Cardiac muscle cell (in vitro differentiated cells and primary cell): ENCODE measurements at regions not wholly inside any gene's neighbourhood (a gene's known extent, or its start where the extent isn't known, plus 50 kb on each side); places are given as distances from the start of the nearest gene placed in this dataset.

Experiments used
- DNase-seq, 2 donors: peaks; one replicate each; pipeline versions ENCODE4 v3.0.0 to v3.0.0-alpha.2; 2010 to 2017; ENCODE audit warnings: low read depth in 1 of 2, low spot score in 1 of 2
- H3K27ac ChIP-seq: fragments of 200-600 bp; sonication (generic); 2 replicates; pipeline ENCODE4 v1.5.1; 2016
- H3K27me3 ChIP-seq: fragments of 200-600 bp; sonication (generic); 2 replicates; pipeline ENCODE4 v1.6.0; 2016; ENCODE audit warnings: control low read depth
- H3K36me3 ChIP-seq: fragments of 200-600 bp; sonication (generic); 2 replicates; pipeline ENCODE4 v1.5.1; 2016; ENCODE audit warnings: control low read depth
- H3K4me1 ChIP-seq: fragments of 200-600 bp; sonication (generic); 2 replicates; pipeline ENCODE4 v1.8.1; 2017; ENCODE audit warnings: low read depth, mild to moderate bottlenecking, mixed run types
- H3K4me3 ChIP-seq: fragments of 200-600 bp; sonication (generic); 2 replicates; pipeline ENCODE4 v1.5.1; 2016; ENCODE audit warnings: mild to moderate bottlenecking
- H3K9me3 ChIP-seq: fragments of 200-600 bp; sonication (generic); 2 replicates; pipeline ENCODE4 v1.5.1; 2017; ENCODE audit warnings: low read depth, mild to moderate bottlenecking, control low read depth
- TF ChIP-seq, protein P1 (sequence below): IDR thresholded peaks from 2 replicates; pipeline ENCODE4 v1.5.1; 2012; ENCODE audit warnings: low read depth, mild to moderate bottlenecking, low read length

DNA sequence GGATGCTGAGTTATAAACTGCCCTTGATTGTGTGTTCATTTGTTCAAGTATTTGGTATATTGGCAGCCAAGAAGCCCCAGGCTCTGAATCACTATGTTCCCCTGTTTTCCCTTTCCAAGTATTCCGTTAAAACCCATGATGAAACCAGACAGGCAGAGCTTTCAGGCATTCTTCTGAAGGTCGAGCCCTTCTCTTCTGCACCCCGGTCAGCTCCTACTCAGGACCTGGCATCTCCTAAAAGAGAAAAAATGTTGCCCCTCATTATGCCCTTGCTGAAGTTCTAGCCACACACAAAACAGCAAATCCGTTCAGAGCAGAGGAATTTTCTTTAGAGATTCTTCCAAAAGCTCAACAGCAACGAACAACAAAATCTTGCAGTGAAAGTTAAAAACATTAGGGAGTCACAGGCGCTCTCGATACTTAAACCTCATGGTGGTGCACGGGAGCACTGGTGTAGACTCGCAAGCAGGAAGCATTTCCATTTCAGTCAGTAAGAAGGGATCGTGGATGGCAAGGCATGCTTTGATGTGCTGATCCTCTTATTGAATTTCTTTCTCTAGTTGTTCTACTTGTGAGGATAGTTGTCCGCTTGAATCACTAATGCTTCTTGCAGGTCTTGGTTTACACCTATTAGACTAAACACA lies 264.9 kb downstream of the SKIDA1 start:
- no peak overlapping the region for H3K27ac ChIP-seq
- no peaks in the 10 kb centered on the region for H3K27me3 ChIP-seq
- H3K9me3 ChIP-seq = no peaks in the 10 kb centered on the region
- DNase-seq = peak in 1 of 2 donors; percentile 38
- TF ChIP-seq, protein P1, sequence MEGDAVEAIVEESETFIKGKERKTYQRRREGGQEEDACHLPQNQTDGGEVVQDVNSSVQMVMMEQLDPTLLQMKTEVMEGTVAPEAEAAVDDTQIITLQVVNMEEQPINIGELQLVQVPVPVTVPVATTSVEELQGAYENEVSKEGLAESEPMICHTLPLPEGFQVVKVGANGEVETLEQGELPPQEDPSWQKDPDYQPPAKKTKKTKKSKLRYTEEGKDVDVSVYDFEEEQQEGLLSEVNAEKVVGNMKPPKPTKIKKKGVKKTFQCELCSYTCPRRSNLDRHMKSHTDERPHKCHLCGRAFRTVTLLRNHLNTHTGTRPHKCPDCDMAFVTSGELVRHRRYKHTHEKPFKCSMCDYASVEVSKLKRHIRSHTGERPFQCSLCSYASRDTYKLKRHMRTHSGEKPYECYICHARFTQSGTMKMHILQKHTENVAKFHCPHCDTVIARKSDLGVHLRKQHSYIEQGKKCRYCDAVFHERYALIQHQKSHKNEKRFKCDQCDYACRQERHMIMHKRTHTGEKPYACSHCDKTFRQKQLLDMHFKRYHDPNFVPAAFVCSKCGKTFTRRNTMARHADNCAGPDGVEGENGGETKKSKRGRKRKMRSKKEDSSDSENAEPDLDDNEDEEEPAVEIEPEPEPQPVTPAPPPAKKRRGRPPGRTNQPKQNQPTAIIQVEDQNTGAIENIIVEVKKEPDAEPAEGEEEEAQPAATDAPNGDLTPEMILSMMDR = no peak
- no peaks in the 10 kb centered on the region for H3K36me3 ChIP-seq
- no peak overlapping the region for H3K4me3 ChIP-seq
- H3K4me1 ChIP-seq = no peaks in the 10 kb centered on the region

DNA sequence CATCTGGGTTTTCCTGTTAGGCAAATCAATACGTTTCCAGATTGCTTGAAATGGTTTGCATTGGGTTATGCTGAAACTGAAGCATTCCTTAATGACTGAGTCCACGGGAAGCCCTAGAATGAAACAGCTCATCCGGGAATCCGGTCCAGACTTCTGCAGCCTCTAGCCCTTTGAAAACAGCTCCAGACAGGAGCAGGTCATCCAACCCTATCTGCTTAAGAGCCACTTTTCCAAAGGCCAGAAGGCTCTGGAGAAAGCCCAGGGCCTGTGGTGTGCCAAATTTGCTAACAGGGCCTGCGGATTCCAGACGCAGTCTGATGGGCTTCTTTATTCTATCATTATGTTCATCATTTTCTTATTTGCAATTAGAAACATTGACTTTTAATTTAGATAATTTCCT lies 265.4 kb downstream of the SKIDA1 start:
- no peaks in the 10 kb centered on the region for H3K4me1 ChIP-seq
- TF ChIP-seq, protein P1 = no peak
- DNase-seq = peak in 1 of 2 donors; percentile 23
- no peak overlapping the region for H3K4me3 ChIP-seq
- H3K27me3 ChIP-seq = no peaks in the 10 kb centered on the region
- no peak overlapping the region for H3K27ac ChIP-seq
- no peaks in the 10 kb centered on the region for H3K36me3 ChIP-seq
- no peaks in the 10 kb centered on the region for H3K9me3 ChIP-seq

DNA sequence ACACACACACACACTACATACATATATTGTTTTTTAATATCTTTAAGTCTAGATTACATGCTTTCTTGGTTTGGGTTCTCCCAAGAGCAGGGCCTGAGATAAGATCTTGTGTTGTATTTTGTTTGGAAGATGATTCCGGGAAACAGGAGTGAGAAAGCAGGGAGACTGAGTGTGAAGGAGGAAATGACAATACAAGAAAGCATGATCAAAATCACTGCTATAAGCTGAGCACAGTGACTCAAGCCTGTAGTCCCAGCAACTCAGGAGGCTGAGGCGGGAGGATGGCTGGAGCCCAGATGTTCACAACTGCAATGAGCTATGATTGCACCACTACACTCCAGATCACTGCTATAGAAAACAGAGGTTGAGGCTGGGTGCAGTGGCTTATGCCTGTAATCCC lies 267.6 kb downstream of the SKIDA1 start:
- H3K27me3 ChIP-seq = no peaks in the 10 kb centered on the region
- H3K4me1 ChIP-seq = no peaks in the 10 kb centered on the region
- TF ChIP-seq, protein P1 = no peak
- H3K9me3 ChIP-seq = no peaks in the 10 kb centered on the region
- DNase-seq = peak in 1 of 2 donors; percentile 48
- no peak overlapping the region for H3K4me3 ChIP-seq
- no peak overlapping the region for H3K27ac ChIP-seq
- H3K36me3 ChIP-seq = no peaks in the 10 kb centered on the region

DNA sequence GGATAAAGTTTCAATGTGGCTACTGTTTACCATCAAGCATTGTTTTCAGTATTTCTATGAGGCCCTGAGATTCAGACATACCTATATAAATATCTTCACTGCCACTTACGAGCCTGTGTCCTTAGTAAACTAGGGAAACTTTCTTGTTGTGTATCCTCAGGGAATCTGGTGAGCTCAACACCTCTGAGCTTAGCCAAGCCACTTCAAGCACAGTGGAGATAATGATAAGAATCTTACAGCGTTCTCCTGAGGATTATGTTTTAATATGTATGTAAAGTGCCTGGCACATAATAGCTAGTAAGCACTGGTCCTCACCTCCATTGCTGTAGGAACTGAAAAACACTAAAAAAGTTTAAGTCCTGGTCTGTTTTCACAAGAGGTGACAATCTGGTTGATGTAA lies 268.3 kb downstream of the SKIDA1 start:
- no peaks in the 10 kb centered on the region for H3K9me3 ChIP-seq
- no peaks in the 10 kb centered on the region for H3K36me3 ChIP-seq
- no peak overlapping the region for H3K4me3 ChIP-seq
- H3K4me1 ChIP-seq = no peaks in the 10 kb centered on the region
- DNase-seq = no peak
- H3K27ac ChIP-seq = no peak overlapping the region
- no peaks in the 10 kb centered on the region for H3K27me3 ChIP-seq
- TF ChIP-seq, protein P1 = no peak

DNA sequence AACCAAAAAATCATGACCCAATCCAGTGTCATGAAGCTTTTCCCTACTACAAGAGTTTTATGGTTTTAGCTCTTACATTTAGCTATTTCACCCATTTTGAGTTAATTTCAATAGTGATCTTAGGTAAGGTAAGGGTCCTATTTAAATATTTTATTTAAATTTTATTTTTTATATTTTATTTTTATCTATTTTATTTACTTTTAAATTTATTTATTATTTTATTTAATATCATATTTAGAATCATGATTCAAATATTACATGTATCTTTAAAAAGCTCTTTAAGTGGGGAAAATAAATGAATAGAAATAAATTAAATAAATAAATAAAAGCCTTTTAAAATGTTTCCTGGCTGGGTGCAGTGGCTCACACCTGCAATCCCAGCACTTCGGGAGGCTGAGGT lies 276.0 kb downstream of the SKIDA1 start:
- Histone ChIP-seq H3K9me3 (no peaks in the 10 kb centered on the region), H3K27ac (no peak overlapping the region), H3K36me3 (no peaks in the 10 kb centered on the region), H3K4me1 (no peaks in the 10 kb centered on the region), H3K4me3 (no peak overlapping the region), H3K27me3 (no peaks in the 10 kb centered on the region)
- DNase-seq = no peak
- TF ChIP-seq, protein P1 = no peak
